NCI-H748 (cell line): ENCODE measurements at regions not wholly inside any gene's neighbourhood (a gene's known extent, or its start where the extent isn't known, plus 50 kb on each side); places are given as distances from the start of the nearest gene placed in this dataset.

ENCODE experiments used
- DNase-seq: peaks from one replicate; lab custom pipeline; 2025; ENCODE audit not compliant: unreplicated experiment; lab: John Stamatoyannopoulos, UW

GRCh38 chr20:58069796-58070663 is 158.4 kb downstream of the ANKRD60 start:
- DNase-seq = no peak

- DNase-seq = no peak
These were observed 159.2 kb downstream of the ANKRD60 start for GRCh38 chr20:58069207-58069606.

GRCh38 chr20:58065508-58066361 is 162.7 kb downstream of the ANKRD60 start:
- DNase-seq = no peak

GRCh38 chr20:58064411-58065010 is 163.9 kb downstream of the ANKRD60 start:
- no peak for DNase-seq

GRCh38 chr20:58059260-58059544 is 169.3 kb downstream of the ANKRD60 start:
- no peak for DNase-seq

- no peak for DNase-seq
These were observed 169.8 kb downstream of the ANKRD60 start for GRCh38 chr20:58058421-58059259.

GRCh38 chr20:58056921-58057686 is 171.3 kb downstream of the ANKRD60 start:
- no peak for DNase-seq

- no peak for DNase-seq
These were observed 172.3 kb downstream of the ANKRD60 start for GRCh38 chr20:58056021-58056591.

GRCh38 chr20:58054780-58055373 is 173.6 kb downstream of the ANKRD60 start:
- DNase-seq = no peak

GRCh38 chr20:58054082-58054779 is 174.2 kb downstream of the ANKRD60 start:
- no peak for DNase-seq

- DNase-seq = no peak
These were observed 174.9 kb downstream of the ANKRD60 start for GRCh38 chr20:58053391-58054055.

- DNase-seq = no peak
These were observed 177.1 kb downstream of the ANKRD60 start for GRCh38 chr20:58051367-58051766.

- DNase-seq = no peak
These were observed 180.3 kb downstream of the ANKRD60 start for GRCh38 chr20:58048096-58048702.

GRCh38 chr20:58046311-58046710 is 182.1 kb downstream of the ANKRD60 start:
- DNase-seq = no peak

- DNase-seq = no peak
These were observed 182.9 kb downstream of the ANKRD60 start for GRCh38 chr20:58045579-58045978.

GRCh38 chr20:58044931-58045555 is 183.4 kb downstream of the ANKRD60 start:
- DNase-seq = no peak

- DNase-seq = no peak
These were observed 184.2 kb downstream of the ANKRD60 start for GRCh38 chr20:58044286-58044685.
